GM18907 (cell line): ENCODE measurements at regions not wholly inside any gene's neighbourhood (a gene's known extent, or its start where the extent isn't known, plus 50 kb on each side); places are given as distances from the start of the nearest gene placed in this dataset.
A peak's percentile ranks its signal among the peaks of the same experiment; 100 is the strongest.
"Not testable (repeated sequence)": the region's sequence is repeated elsewhere in the genome, so short reads cannot be mapped to it uniquely, and the experiment has no call there.

ENCODE experiments used
- ATAC-seq: cut with Tn5 transposase; IDR thresholded peaks from one replicate; pipeline ENCODE4 v1.9.1; 2021; ENCODE audit warnings: mild to moderate bottlenecking, moderate library complexity; ENCODE audit not compliant: unreplicated experiment

GRCh38 chr4:38503689-38504395, 160.2 kb upstream of the KLF3 start:
- ATAC-seq = peak; percentile 92

- ATAC-seq = no peak
Observed at GRCh38 chr4:38504396-38504715, 159.6 kb upstream of the KLF3 start.

- peak; percentile 65 for ATAC-seq
Observed at GRCh38 chr4:38509551-38509950, 154.4 kb upstream of the KLF3 start.

GRCh38 chr4:38510201-38510600, 153.8 kb upstream of the KLF3 start:
- no peak for ATAC-seq

GRCh38 chr4:38511702-38512101, 152.3 kb upstream of the KLF3 start:
- ATAC-seq = no peak

- ATAC-seq = no peak
Observed at GRCh38 chr4:38512840-38513239, 151.2 kb upstream of the KLF3 start.

- ATAC-seq = no peak
Observed at GRCh38 chr4:38514465-38515146, 149.4 kb upstream of the KLF3 start.

GRCh38 chr4:38516190-38516589, 147.8 kb upstream of the KLF3 start:
- no peak for ATAC-seq

- no peak for ATAC-seq
Observed at GRCh38 chr4:38519666-38520065, 144.3 kb upstream of the KLF3 start.

- ATAC-seq = no peak
Observed at GRCh38 chr4:38523054-38523453, 140.9 kb upstream of the KLF3 start.

GRCh38 chr4:38523524-38524448, 140.2 kb upstream of the KLF3 start:
- ATAC-seq = peak; percentile 96

- no peak for ATAC-seq
Observed at GRCh38 chr4:38526412-38526811, 137.6 kb upstream of the KLF3 start.

GRCh38 chr4:38529189-38530115, 134.5 kb upstream of the KLF3 start:
- peak; percentile 79 for ATAC-seq

GRCh38 chr4:38530486-38530885, 133.5 kb upstream of the KLF3 start:
- no peak for ATAC-seq

GRCh38 chr4:38531141-38531727, 132.8 kb upstream of the KLF3 start:
- ATAC-seq = no peak

GRCh38 chr4:38532908-38533499, 131.0 kb upstream of the KLF3 start:
- no peak for ATAC-seq

- no peak for ATAC-seq
Observed at GRCh38 chr4:38534344-38535045, 129.5 kb upstream of the KLF3 start.

- not testable (repeated sequence) for ATAC-seq
Observed at GRCh38 chr4:38535071-38535470, 128.9 kb upstream of the KLF3 start.

GRCh38 chr4:38535717-38536116, 128.3 kb upstream of the KLF3 start:
- no peak for ATAC-seq
